Testis (tissue), 2 donors: ENCODE measurements at regions not wholly inside any gene's neighbourhood (a gene's known extent, or its start where the extent isn't known, plus 50 kb on each side); places are given as distances from the start of the nearest gene placed in this dataset.

Experiments
- POLR2A ChIP-seq: fragments of 450-650 bp; IDR thresholded peaks from one replicate; pipeline ENCODE4 v1.6.1; 2017; ENCODE audit warnings: antibody characterized with exemption, mild to moderate bottlenecking, moderate library complexity
- TF ChIP-seq, protein P1 (sequence below), 3 experiments: fragments of 450-650 bp in 2 of 3; fragments of 200-600 bp in 1 of 3; sonication (generic) in 1 of 3; IDR thresholded peaks; one replicate each; pipeline ENCODE4 v1.5.1; 2016 to 2019; ENCODE audit warnings: antibody characterized with exemption in 3 of 3, mild to moderate bottlenecking in 2 of 3, moderate library complexity in 1 of 3

DNA sequence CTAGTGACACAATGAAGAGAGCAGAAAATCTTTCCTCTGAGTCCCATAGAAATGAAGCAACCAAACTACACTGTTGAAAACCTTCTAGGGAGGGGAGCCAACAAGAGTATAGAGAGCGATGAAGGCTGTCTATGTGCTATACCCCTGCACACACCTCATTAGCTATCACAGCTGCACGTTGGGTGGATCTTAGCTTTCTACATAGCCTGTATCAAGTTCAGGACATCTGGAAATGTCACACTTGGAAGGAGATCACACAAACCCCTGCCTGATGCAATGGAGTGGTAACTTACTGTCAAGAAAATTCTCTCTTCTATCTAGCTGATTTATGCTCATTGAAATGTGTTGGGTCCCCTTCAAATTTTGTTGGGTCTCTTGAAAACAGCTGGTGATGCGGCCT, 127.0 kb upstream of the NTRK2 start:
- TF ChIP-seq, protein P1, sequence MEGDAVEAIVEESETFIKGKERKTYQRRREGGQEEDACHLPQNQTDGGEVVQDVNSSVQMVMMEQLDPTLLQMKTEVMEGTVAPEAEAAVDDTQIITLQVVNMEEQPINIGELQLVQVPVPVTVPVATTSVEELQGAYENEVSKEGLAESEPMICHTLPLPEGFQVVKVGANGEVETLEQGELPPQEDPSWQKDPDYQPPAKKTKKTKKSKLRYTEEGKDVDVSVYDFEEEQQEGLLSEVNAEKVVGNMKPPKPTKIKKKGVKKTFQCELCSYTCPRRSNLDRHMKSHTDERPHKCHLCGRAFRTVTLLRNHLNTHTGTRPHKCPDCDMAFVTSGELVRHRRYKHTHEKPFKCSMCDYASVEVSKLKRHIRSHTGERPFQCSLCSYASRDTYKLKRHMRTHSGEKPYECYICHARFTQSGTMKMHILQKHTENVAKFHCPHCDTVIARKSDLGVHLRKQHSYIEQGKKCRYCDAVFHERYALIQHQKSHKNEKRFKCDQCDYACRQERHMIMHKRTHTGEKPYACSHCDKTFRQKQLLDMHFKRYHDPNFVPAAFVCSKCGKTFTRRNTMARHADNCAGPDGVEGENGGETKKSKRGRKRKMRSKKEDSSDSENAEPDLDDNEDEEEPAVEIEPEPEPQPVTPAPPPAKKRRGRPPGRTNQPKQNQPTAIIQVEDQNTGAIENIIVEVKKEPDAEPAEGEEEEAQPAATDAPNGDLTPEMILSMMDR (IDR thresholded peaks at IDR 0.05): no peak
- TF ChIP-seq POLR2A: no peak
